Caco-2 (cell line): ENCODE measurements at regions not wholly inside any gene's neighbourhood (a gene's known extent, or its start where the extent isn't known, plus 50 kb on each side); places are given as distances from the start of the nearest gene placed in this dataset.

ENCODE experiments used
- BruUV-seq: library from RNA; stranded (reverse); fragments of 400-500 nt; replicated peaks from 2 replicates; lab custom pipeline; 2021; lab: Mats Ljungman, UMichigan
- CTCF ChIA-PET: fragments of 300-600 bp; sonication (Branson Sonifier 250); formaldehyde crosslinking; loops from one replicate; lab custom pipeline; 2022; ENCODE audit warnings: antibody characterized with exemption; lab: Charles Lee
- POLR2A ChIA-PET: fragments of 300-600 bp; sonication (Branson Sonifier 250); formaldehyde crosslinking; loops from one replicate; lab custom pipeline; 2022; ENCODE audit warnings: antibody characterized with exemption; lab: Charles Lee
- DNase-seq, 2 experiments: peaks; one replicate each; pipeline versions ENCODE4 v3.0.0 to v3.0.0-alpha.2; 2020 to 2022
- H3K27me3 ChIP-seq: replicated peaks from 2 replicates; pipeline ENCODE4 v1.6.0; 2011; ENCODE audit warnings: low read length; ENCODE audit not compliant: control insufficient read depth, insufficient read depth
- H3K36me3 ChIP-seq: 2 replicates; pipeline ENCODE4 v1.5.1; 2011; ENCODE audit warnings: low read length; ENCODE audit not compliant: control insufficient read depth, insufficient read depth
- H3K4me1 ChIP-seq: fragments of 250-450 bp; sonication (Bioruptor Pico); 2 replicates; pipeline ENCODE4 v1.5.1; 2020; ENCODE audit warnings: mild to moderate bottlenecking
- H3K4me3 ChIP-seq: 2 replicates; pipeline ENCODE4 v1.5.1; 2011; ENCODE audit warnings: low read depth, mild to moderate bottlenecking, control low read depth, low read length
- H3K9me3 ChIP-seq: fragments of 250-450 bp; sonication (Bioruptor Pico); 2 replicates; pipeline ENCODE4 v1.5.1; 2020; ENCODE audit warnings: mild to moderate bottlenecking, moderate library complexity
- H3K27ac Mint-ChIP-seq: one replicate; pipeline ENCODE4 v1.8.0; 2022; ENCODE audit warnings: mixed read lengths; ENCODE audit not compliant: unreplicated experiment
- H3K27me3 Mint-ChIP-seq: one replicate; pipeline ENCODE4 v1.8.0; 2022; ENCODE audit warnings: mixed read lengths; ENCODE audit not compliant: insufficient read depth, unreplicated experiment
- H3K36me3 Mint-ChIP-seq: one replicate; pipeline ENCODE4 v1.8.0; 2022; ENCODE audit warnings: mild to moderate bottlenecking, mixed read lengths; ENCODE audit not compliant: insufficient read depth, unreplicated experiment
- H3K4me1 Mint-ChIP-seq: one replicate; pipeline ENCODE4 v1.8.0; 2022; ENCODE audit warnings: low read depth, mixed read lengths; ENCODE audit not compliant: unreplicated experiment
- H3K4me3 Mint-ChIP-seq: one replicate; pipeline ENCODE4 v1.8.0; 2022; ENCODE audit warnings: mild to moderate bottlenecking, moderate library complexity, mixed read lengths; ENCODE audit not compliant: unreplicated experiment
- H3K9me3 Mint-ChIP-seq: one replicate; pipeline ENCODE4 v1.8.0; 2022; ENCODE audit warnings: mixed read lengths; ENCODE audit not compliant: unreplicated experiment
- intact Hi-C: fragments of 100-400 bp; cut with micrococcal nuclease; formaldehyde crosslinking; loops from one replicate; pipeline ENCODE4 v1.10.0; 2022; ENCODE audit not compliant: unreplicated experiment
- TF ChIP-seq, protein P1 (sequence below), 2 experiments: fragments of 200-600 bp in 1 of 2; IDR thresholded peaks; 1 replicate in 1 of 2; 2 replicates in 1 of 2; pipeline versions ENCODE4 v1.5.1 to v1.8.0; 2011 to 2022; ENCODE audit warnings: antibody characterized with exemption in 1 of 2, control low read depth in 1 of 2, inconsistent platforms in 1 of 2, low read depth in 1 of 2, low read length in 1 of 2, mild to moderate bottlenecking in 1 of 2, moderate library complexity in 1 of 2; ENCODE audit not compliant: insufficient read depth in 1 of 2, severe bottlenecking in 1 of 2, unreplicated experiment in 1 of 2

DNA sequence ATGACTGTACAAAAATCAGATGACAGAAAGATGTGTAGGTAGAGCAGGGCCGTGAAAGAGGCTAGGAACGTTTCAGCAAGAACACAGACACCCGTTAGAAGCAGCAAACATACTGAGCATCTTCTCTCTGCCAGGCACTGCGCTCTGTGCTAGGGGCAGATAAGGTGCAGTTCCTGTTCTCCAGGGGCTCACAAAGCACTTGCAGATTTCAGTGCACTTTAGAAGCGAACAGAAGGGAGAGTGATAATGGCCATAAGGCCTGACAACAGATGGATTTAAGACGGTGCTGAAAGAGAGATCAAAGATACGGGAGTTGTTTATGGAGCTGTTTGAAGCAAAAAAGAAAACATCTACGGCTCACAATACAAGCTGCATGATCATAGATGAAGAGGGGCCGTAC lies 200.3 kb upstream of the FOXD3 start:
- H3K27me3 ChIP-seq, result no peaks in the 10 kb centered on the region
- TF ChIP-seq, protein P1, sequence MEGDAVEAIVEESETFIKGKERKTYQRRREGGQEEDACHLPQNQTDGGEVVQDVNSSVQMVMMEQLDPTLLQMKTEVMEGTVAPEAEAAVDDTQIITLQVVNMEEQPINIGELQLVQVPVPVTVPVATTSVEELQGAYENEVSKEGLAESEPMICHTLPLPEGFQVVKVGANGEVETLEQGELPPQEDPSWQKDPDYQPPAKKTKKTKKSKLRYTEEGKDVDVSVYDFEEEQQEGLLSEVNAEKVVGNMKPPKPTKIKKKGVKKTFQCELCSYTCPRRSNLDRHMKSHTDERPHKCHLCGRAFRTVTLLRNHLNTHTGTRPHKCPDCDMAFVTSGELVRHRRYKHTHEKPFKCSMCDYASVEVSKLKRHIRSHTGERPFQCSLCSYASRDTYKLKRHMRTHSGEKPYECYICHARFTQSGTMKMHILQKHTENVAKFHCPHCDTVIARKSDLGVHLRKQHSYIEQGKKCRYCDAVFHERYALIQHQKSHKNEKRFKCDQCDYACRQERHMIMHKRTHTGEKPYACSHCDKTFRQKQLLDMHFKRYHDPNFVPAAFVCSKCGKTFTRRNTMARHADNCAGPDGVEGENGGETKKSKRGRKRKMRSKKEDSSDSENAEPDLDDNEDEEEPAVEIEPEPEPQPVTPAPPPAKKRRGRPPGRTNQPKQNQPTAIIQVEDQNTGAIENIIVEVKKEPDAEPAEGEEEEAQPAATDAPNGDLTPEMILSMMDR (IDR thresholded peaks at IDR 0.05; ENCODE audit: insufficient read depth in 1 of 2, low read depth in 1 of 2, low read length in 1 of 2, severe bottlenecking in 1 of 2, unreplicated experiment in 1 of 2), result no peak

DNA sequence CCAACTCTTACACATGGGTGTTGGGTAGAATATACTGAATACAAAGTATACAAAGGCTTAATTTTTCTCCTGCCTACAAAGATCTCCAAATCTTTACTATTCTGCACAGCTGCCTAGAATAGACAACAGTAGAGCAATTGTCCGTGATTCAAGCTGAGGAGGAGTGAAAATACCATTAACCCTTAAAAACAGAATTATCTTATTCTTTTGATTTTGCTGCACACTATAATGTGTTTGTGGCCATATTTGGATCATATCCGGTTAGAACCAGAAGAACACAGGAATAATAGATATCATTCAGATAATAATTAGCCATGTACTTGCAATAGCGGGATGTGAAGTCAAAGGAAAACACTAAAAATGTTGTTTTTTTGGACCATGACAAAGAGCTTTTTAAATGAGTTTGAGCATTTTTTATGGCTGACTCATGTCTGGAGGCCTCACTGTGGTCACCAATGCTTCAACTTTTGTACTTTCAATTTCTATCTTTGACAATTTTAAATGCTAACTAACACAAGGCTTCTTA lies 197.6 kb upstream of the FOXD3 start:
- TF ChIP-seq, protein P1 (IDR thresholded peaks at IDR 0.05; ENCODE audit: insufficient read depth in 1 of 2, low read depth in 1 of 2, low read length in 1 of 2, severe bottlenecking in 1 of 2, unreplicated experiment in 1 of 2), result no peak
- H3K36me3 ChIP-seq, result no peaks in the 10 kb centered on the region
- H3K4me1 Mint-ChIP-seq, result no peaks in the 10 kb centered on the region
- H3K4me1 ChIP-seq, result no peaks in the 10 kb centered on the region
- no peak overlapping the region for H3K27ac Mint-ChIP-seq
- H3K27me3 Mint-ChIP-seq, result peaks cover 21% of the 10 kb centered on the region
- H3K27me3 ChIP-seq, result no peaks in the 10 kb centered on the region
- intact Hi-C loops, result no loop called here
- no TSS peak for BruUV-seq
- CTCF ChIA-PET, result no interaction called here
- no peak overlapping the region for H3K4me3 Mint-ChIP-seq
- POLR2A ChIA-PET, result no interaction called here
- no peaks in the 10 kb centered on the region for H3K9me3 ChIP-seq
- H3K9me3 Mint-ChIP-seq, result no peaks in the 10 kb centered on the region
- no peak overlapping the region for H3K4me3 ChIP-seq
- DNase-seq, result no peak
- H3K36me3 Mint-ChIP-seq, result no peaks in the 10 kb centered on the region

More for the DNA sequence above, 200.3 kb upstream of the FOXD3 start:
- Histone ChIP-seq H3K4me3 (no peak overlapping the region), H3K9me3 (no peaks in the 10 kb centered on the region), H3K4me1 (no peaks in the 10 kb centered on the region), H3K36me3 (no peaks in the 10 kb centered on the region)
- no peak for DNase-seq
- H3K27me3 Mint-ChIP-seq, result peaks cover 22% of the 10 kb centered on the region
- no peaks in the 10 kb centered on the region for H3K36me3 Mint-ChIP-seq
- H3K4me1 Mint-ChIP-seq, result no peaks in the 10 kb centered on the region
- H3K4me3 Mint-ChIP-seq, result no peak overlapping the region
- no peaks in the 10 kb centered on the region for H3K9me3 Mint-ChIP-seq
- ChIA-PET CTCF (no interaction called here), POLR2A (no interaction called here)
- BruUV-seq, result no TSS peak
- no peak overlapping the region for H3K27ac Mint-ChIP-seq
- intact Hi-C loops, result no loop called here

DNA sequence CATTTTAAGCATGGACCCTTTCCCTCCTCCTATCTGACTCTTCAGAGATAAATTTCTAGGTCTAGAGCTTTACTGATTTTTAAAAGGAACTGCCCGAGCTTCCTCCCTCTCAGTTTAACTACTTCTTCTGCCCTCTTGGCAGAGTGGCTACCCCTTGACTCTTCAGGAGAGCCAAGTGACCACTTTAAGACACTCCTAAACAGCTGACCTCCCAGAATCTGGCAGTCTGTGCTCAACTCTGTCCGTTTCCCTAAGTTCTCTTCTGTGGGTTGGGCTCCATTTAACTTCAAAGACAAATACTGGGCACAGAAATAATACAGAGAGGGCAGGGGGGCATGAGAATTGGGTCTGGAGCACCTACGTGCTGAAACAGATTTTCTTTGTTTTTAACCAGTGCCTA lies 196.3 kb upstream of the FOXD3 start:
- Mint-ChIP-seq H3K4me3 (no peak overlapping the region), H3K27me3 (peaks cover 23% of the 10 kb centered on the region)
- BruUV-seq, result no TSS peak

More for the DNA sequence above, 196.3 kb upstream of the FOXD3 start:
- Mint-ChIP-seq H3K4me1 (no peaks in the 10 kb centered on the region), H3K36me3 (no peaks in the 10 kb centered on the region), H3K9me3 (no peaks in the 10 kb centered on the region), H3K27ac (no peak overlapping the region)
- no peak for DNase-seq
- Histone ChIP-seq H3K4me3 (no peak overlapping the region), H3K36me3 (no peaks in the 10 kb centered on the region), H3K4me1 (no peaks in the 10 kb centered on the region), H3K9me3 (no peaks in the 10 kb centered on the region), H3K27me3 (no peaks in the 10 kb centered on the region)
- intact Hi-C loops, result no loop called here
- TF ChIP-seq, protein P1 (IDR thresholded peaks at IDR 0.05; ENCODE audit: insufficient read depth in 1 of 2, low read depth in 1 of 2, low read length in 1 of 2, severe bottlenecking in 1 of 2, unreplicated experiment in 1 of 2), result no peak
- POLR2A ChIA-PET, result no interaction called here
- CTCF ChIA-PET, result no interaction called here
